HG03135 (cell line): ENCODE measurements at regions not wholly inside any gene's neighbourhood (a gene's known extent, or its start where the extent isn't known, plus 50 kb on each side); places are given as distances from the start of the nearest gene placed in this dataset.
"Not testable (repeated sequence)": the region's sequence is repeated elsewhere in the genome, so short reads cannot be mapped to it uniquely, and the experiment has no call there.

Experiments used
- ATAC-seq: cut with Tn5 transposase; IDR thresholded peaks from one replicate; pipeline ENCODE4 v1.9.1; 2021; ENCODE audit warnings: mild to moderate bottlenecking, moderate library complexity; ENCODE audit not compliant: unreplicated experiment

- ATAC-seq, result no peak
Measured at GRCh38 chr3:98644168-98644567, 50.8 kb upstream of the CPOX start.

DNA sequence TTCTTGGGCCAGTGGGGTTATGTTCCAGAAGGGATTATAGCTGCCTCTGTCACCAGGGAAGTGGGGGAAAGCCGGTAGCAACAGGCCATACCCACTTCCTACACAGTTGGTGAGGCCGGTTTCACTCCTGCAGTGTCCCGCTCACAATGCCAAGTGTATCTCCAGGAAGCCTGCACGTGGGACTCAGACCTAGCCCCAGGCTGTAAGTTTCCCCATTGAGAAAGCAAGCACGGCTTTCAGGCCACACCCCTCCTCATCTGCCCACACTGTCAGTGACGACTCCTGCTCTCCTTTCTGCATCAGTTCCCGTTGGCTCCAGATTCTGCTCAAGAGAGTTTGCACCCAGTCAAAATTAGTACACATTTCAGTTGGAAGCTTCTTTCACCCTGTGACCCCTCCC, 51.6 kb upstream of the CPOX start:
- no peak for ATAC-seq

DNA sequence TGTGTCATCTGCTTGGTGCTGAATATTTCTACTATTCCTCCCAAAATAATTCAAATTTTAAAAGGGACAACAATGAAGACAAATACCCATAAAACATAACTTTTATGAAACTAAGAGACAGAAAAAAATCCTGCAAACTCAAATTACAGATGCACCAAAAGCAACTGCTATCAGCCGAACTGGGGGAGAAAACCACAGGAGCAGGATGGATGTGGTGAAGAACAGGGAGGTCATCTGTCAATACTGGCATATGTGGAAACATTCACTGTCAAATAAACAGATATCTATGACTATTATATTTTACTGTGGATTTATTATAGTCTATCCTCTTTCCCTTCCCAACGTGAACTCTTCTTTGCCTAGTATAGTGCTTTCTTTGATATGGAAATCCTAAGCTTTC, 53.3 kb upstream of the CPOX start:
- no peak for ATAC-seq

GRCh38 chr3:98647197-98647596, 53.8 kb upstream of the CPOX start:
- no peak for ATAC-seq

- ATAC-seq, result no peak
Measured at GRCh38 chr3:98650971-98651779, 57.8 kb upstream of the CPOX start.

DNA sequence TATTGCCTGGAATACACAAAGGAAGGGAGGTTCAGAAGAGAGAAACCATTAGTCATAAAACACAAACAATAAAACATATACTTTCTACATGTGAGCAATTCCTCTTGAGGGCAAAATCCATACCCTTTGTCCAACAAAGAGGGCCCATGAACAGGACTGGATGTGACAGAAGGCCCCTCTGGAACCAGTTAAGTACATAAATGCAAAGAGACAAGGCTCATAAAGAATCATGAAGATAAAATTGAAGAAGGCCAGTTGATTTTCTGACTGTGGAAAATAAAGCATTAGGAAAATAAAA, 58.3 kb upstream of the CPOX start:
- ATAC-seq, result no peak

GRCh38 chr3:98655666-98656065, 62.3 kb upstream of the CPOX start:
- ATAC-seq, result no peak

DNA sequence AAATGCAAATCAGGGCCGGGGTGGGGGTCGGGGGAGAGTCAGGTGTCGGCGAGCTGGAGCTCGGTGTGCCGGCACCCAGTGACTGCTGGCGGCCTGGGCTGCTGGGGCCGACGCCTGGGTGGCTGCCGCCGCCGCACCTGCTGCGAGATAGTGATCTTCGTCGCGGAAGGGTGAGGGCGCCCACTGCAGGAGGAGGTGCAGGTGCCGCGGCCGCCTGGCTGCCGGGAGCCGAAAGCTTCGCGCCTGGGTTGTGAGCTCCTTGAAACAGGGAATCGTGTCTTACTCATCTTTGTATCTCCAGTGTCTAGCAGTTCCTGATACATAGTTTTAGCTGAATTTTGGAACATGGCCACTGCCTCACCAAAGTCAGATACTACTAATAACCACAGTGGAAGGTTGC, 64.0 kb upstream of the CPOX start:
- peak; percentile 97 for ATAC-seq

- ATAC-seq, result no peak
Measured at GRCh38 chr3:98662699-98663098, 69.3 kb upstream of the CPOX start.

- ATAC-seq, result no peak
Measured at GRCh38 chr3:98670020-98670419, 76.6 kb upstream of the CPOX start.

- no peak for ATAC-seq
Measured at GRCh38 chr3:98679986-98680385, 83.2 kb upstream of the ST3GAL6 start.

- ATAC-seq, result no peak
Measured at GRCh38 chr3:98680723-98681122, 82.4 kb upstream of the ST3GAL6 start.

DNA sequence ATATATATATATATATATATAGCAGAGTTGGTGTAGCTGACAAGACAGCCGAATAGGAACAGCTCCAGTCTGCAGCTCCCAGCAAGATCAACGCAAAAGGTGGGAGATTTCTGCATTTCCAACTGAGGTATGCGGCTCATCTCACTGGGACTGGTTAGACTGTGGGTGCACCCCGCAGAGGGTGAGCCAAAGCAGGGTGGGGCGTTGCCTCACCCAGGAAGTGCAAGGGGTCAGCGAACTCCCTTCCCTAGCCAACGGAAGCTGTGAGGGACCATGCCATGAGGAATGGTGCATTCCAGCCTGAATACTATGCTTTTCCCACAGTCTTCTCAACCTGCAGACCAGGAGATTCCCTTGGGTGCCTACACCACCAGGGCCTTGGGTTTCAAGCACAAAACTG, 81.7 kb upstream of the ST3GAL6 start:
- no peak for ATAC-seq

- not testable (repeated sequence) for ATAC-seq
Measured at GRCh38 chr3:98682391-98682790, 80.7 kb upstream of the ST3GAL6 start.

DNA sequence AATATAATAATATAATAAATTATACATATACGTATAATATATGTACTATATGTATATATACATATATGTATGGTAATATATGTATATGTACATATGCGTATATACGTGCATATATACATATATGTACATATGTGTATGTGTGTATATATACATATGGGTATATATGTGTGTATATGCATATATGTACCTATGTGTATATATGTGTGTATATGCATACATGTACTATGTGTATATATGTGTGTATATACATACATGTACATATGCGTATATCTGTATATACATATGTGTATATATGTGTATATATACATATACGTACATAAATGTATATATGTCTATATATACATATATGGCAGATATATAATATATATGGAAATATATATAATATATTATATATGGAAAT, 74.8 kb upstream of the ST3GAL6 start:
- ATAC-seq, result no peak

DNA sequence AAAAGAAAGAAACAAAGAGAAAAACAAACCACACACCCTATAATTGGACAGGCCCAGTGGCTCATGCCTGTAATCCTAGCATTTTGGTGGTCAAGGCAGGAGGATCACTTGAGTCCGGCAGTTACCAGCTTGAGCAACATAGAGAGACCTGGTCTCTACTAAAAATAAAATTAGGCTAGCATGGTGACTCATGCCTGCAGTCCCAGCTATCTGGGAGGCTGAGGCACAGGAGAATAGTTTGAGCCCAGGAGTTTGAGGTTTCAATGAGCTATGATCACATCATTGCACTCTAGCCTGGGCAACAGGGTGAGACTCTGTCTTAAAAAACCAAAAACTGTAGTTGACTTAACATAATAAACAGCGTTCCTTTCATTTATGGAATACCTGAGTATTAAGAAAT, 72.3 kb upstream of the ST3GAL6 start:
- no peak for ATAC-seq

- ATAC-seq, result no peak
Measured at GRCh38 chr3:98691897-98692296, 71.2 kb upstream of the ST3GAL6 start.

- ATAC-seq, result no peak
Measured at GRCh38 chr3:98692787-98693473, 70.2 kb upstream of the ST3GAL6 start.

GRCh38 chr3:98695796-98696195, 67.3 kb upstream of the ST3GAL6 start:
- ATAC-seq, result no peak

DNA sequence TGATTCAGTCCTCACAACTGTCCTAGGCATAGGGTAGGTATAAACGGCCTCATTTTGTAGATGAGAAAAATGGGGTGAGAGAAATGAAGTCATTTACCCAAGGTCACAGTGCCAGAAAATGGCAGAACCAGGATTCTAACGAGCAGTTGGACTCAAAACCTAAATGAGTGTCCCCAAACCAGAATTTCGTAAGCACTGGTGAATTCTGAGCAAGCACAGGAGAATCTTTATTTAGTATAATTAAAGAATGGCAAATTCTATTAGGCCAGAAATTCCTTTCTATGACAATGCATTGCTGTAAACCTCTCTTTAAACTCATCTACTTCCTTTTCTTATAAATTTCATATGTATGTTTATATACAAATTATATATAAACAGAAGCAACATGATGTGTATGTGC, 66.8 kb upstream of the ST3GAL6 start:
- ATAC-seq, result not testable (repeated sequence)

DNA sequence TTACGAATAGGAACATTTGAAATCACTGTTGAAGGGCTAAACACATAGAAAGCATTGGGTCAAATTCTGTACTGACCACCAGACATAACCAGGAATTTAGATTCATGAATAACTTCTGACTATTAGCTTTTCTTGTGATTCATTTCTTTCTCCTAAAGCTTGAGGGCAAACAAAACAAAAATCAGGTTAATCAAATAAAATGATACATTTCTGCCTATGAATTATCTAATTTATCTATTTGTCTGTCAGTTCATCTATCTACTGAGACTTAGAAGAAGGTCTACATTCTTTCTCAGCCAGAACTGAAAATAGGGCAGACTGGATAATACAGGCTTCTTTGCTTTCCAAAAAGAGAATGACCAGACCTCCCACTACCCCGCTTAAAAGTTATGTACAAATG, 65.9 kb upstream of the ST3GAL6 start:
- ATAC-seq, result no peak

DNA sequence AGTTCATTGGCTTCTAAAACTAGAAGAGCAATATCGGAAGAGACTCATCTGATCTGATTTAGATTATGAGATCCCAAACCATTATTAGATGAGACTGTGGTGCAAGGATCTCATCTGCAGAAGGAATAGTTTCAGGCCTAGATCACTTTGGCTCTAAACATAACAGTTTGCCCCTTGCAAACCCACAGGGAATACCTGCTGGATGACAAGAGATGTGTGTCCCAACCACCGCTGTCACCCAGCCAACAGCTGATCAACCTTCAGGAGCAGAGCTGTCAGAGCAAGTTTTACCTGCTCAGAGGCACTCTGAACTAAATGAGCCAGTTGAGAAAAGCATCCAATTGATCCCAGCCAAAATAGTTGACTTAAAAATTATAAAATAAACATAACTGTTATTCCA, 64.0 kb upstream of the ST3GAL6 start:
- no peak for ATAC-seq
